Smooth muscle cell (in vitro differentiated cells): ENCODE measurements at regions not wholly inside any gene's neighbourhood (a gene's known extent, or its start where the extent isn't known, plus 50 kb on each side); places are given as distances from the start of the nearest gene placed in this dataset.

ENCODE experiments used
- DNase-seq: peaks from one replicate; lab custom pipeline; 2025; ENCODE audit not compliant: unreplicated experiment; lab: John Stamatoyannopoulos, UW
- H2AFZ ChIP-seq: fragments of 200-600 bp; sonication (generic); 2 replicates; pipeline ENCODE4 v1.6.0; 2016; ENCODE audit warnings: antibody characterized with exemption, low read depth, mild to moderate bottlenecking
- H3F3A ChIP-seq: fragments of 200-600 bp; sonication (generic); 2 replicates; pipeline ENCODE4 v1.6.0; 2017; ENCODE audit warnings: antibody characterized with exemption, low read depth
- H3K27ac ChIP-seq: fragments of 200-600 bp; sonication (generic); 2 replicates; pipeline ENCODE4 v1.5.1; 2016; ENCODE audit warnings: low read depth, mild to moderate bottlenecking
- H3K27me3 ChIP-seq: fragments of 200-600 bp; sonication (generic); 2 replicates; pipeline ENCODE4 v1.6.1; 2016; ENCODE audit warnings: low read depth, mild to moderate bottlenecking
- H3K36me3 ChIP-seq: fragments of 200-600 bp; sonication (generic); 2 replicates; pipeline ENCODE4 v1.5.1; 2016; ENCODE audit warnings: low read depth
- H3K4me1 ChIP-seq: fragments of 200-600 bp; sonication (generic); 2 replicates; pipeline ENCODE4 v1.5.1; 2016; ENCODE audit warnings: low read depth
- H3K4me2 ChIP-seq: fragments of 200-600 bp; sonication (generic); 2 replicates; pipeline ENCODE4 v1.6.0; 2016; ENCODE audit warnings: mild to moderate bottlenecking
- H3K4me3 ChIP-seq: fragments of 200-600 bp; sonication (generic); 2 replicates; pipeline ENCODE4 v1.5.1; 2016; ENCODE audit warnings: mild to moderate bottlenecking
- H3K79me2 ChIP-seq: fragments of 200-600 bp; sonication (generic); 2 replicates; pipeline ENCODE4 v1.6.0; 2016; ENCODE audit warnings: low read depth, mild to moderate bottlenecking
- H3K9ac ChIP-seq: fragments of 200-600 bp; sonication (generic); 2 replicates; pipeline ENCODE4 v1.6.0; 2016; ENCODE audit warnings: low read depth
- H3K9me3 ChIP-seq: fragments of 200-600 bp; sonication (generic); replicated peaks from 2 replicates; pipeline ENCODE4 v1.5.1; 2016; ENCODE audit warnings: low read depth
- H4K20me1 ChIP-seq: fragments of 200-600 bp; sonication (generic); 2 replicates; pipeline ENCODE4 v1.6.0; 2016; ENCODE audit warnings: low read depth
- WGBS: methylation state at CpG from one replicate; pipeline ENCODE4 v1.1.7; 2016; ENCODE audit warnings: low lambda C conversion rate; 5-methylcytosine and 5-hydroxymethylcytosine counted together
- TF ChIP-seq, protein P1 (sequence below): fragments of 200-600 bp; sonication (generic); IDR thresholded peaks from 2 replicates; pipeline ENCODE4 v1.5.1; 2017; ENCODE audit warnings: borderline replicate concordance, mild to moderate bottlenecking, antibody characterized with exemption; ENCODE audit not compliant: insufficient read depth, poor library complexity, severe bottlenecking

DNA sequence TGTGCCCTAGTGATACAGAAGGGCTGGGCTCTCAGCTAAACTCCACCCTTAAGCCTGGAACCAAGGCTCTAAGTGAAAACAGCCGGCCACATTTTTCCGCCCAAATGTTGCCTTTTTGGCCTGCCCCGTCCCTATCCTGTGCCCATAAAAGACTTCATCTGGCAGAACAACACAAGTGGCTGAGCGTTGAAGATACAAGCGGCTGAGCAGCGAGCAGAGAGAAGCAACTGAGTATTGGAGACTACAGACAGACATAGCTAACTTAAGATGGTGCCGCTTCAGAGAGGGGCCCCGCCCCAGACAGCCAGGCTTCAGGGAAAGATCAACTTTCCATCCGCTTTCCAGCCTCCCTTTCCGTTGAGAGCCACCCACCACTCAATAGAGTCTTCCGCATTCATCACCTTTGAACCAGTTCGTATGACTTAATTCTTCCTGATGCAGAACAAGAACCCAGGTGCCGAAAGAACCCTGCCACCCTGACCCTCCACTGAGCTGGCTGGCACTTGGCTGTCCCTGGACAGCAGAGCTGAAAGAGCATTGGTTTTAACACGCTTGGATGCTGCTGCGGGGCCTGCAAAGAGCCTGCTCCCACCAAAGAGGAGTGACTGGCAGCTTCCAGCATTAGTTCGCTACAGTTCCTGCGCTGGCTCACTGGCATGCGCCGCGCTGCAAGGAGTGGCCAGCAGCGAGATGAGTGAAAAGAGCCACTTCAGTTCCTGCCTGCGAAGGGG lies 853.2 kb upstream of the INTU start:
- Histone ChIP-seq H4K20me1 (no peaks in the 10 kb centered on the region), H3F3A (no peaks in the 10 kb centered on the region), H3K27me3 (no peaks in the 10 kb centered on the region), H3K36me3 (no peaks in the 10 kb centered on the region), H3K4me3 (no peak overlapping the region), H3K27ac (no peak overlapping the region), H3K4me1 (peaks cover 7% of the 10 kb centered on the region), H3K79me2 (no peaks in the 10 kb centered on the region), H3K9ac (no peak overlapping the region), H3K9me3 (no peaks in the 10 kb centered on the region), H2AFZ (no peak overlapping the region), H3K4me2 (no peak overlapping the region)
- TF ChIP-seq, protein P1, sequence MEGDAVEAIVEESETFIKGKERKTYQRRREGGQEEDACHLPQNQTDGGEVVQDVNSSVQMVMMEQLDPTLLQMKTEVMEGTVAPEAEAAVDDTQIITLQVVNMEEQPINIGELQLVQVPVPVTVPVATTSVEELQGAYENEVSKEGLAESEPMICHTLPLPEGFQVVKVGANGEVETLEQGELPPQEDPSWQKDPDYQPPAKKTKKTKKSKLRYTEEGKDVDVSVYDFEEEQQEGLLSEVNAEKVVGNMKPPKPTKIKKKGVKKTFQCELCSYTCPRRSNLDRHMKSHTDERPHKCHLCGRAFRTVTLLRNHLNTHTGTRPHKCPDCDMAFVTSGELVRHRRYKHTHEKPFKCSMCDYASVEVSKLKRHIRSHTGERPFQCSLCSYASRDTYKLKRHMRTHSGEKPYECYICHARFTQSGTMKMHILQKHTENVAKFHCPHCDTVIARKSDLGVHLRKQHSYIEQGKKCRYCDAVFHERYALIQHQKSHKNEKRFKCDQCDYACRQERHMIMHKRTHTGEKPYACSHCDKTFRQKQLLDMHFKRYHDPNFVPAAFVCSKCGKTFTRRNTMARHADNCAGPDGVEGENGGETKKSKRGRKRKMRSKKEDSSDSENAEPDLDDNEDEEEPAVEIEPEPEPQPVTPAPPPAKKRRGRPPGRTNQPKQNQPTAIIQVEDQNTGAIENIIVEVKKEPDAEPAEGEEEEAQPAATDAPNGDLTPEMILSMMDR, result no peak
- no peak for DNase-seq
- WGBS, result 91% methylated on average over 22 of the region's 22 CpGs

DNA sequence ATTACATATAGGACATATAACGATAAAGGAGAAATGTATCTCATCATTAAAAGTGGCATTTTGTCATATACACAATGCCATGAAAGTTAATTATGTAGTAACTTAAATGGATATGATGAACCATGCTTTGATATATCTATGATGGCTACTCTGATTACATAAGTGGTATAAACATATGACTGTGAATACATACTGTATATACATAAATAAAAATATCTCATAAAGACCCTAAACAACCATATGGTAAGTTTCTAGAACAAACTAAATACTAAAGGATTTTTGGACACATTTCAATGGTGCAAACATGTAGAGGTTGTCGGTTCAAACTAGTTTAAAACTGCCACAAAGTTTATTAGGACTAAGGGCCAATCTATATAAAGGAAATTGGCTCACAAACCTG lies 849.6 kb upstream of the INTU start:
- Histone ChIP-seq H3K4me1 (no peaks in the 10 kb centered on the region), H3K4me3 (no peak overlapping the region), H3K27ac (no peak overlapping the region), H4K20me1 (no peaks in the 10 kb centered on the region), H3K36me3 (no peaks in the 10 kb centered on the region), H3F3A (no peaks in the 10 kb centered on the region), H3K27me3 (no peaks in the 10 kb centered on the region), H3K9me3 (no peaks in the 10 kb centered on the region), H3K79me2 (no peaks in the 10 kb centered on the region), H3K4me2 (no peak overlapping the region), H2AFZ (no peak overlapping the region), H3K9ac (no peak overlapping the region)
- 94% methylated on average over 2 of the region's 2 CpGs for WGBS
- TF ChIP-seq, protein P1, result no peak
- no peak for DNase-seq

DNA sequence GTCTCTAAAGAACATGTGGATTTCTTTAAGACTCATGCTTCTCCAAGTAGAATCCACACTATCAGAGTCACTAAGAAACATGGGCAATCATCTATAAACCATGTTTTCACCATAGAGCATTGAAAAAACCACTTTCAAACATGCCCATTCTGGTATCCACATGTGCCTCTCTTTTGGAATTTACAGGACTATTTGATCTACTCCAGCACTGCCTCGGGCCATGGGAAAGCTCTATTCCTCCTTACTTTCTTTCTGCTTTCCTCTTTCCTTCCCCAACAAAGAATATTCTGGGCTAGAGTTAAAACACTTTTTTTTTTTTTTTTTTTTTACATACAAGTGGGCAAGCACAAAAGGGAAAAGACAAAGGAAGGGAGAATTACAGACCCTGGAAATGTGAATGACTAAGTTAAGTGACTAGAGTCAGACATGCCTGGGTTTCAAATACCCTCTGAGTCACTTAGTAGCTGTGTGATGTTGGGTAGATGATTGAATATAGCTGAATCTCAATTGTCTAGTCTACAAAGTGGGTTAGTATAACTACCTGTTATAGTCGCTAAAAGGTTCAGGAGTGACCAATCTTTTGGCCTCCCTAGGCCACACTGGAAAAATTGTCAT lies 847.7 kb upstream of the INTU start:
- no peaks in the 10 kb centered on the region for H3K9me3 ChIP-seq
- no peak overlapping the region for H3K27ac ChIP-seq
- H4K20me1 ChIP-seq, result no peaks in the 10 kb centered on the region
- no peak overlapping the region for H3K4me3 ChIP-seq
- TF ChIP-seq, protein P1, result no peak
- no peaks in the 10 kb centered on the region for H3K79me2 ChIP-seq
- no peaks in the 10 kb centered on the region for H3K4me1 ChIP-seq
- H2AFZ ChIP-seq, result no peak overlapping the region
- no peak for DNase-seq
- H3F3A ChIP-seq, result no peaks in the 10 kb centered on the region
- no peaks in the 10 kb centered on the region for H3K27me3 ChIP-seq
- 78% methylated on average over 2 of the region's 2 CpGs for WGBS
- no peak overlapping the region for H3K9ac ChIP-seq
- no peaks in the 10 kb centered on the region for H3K36me3 ChIP-seq
- no peak overlapping the region for H3K4me2 ChIP-seq

DNA sequence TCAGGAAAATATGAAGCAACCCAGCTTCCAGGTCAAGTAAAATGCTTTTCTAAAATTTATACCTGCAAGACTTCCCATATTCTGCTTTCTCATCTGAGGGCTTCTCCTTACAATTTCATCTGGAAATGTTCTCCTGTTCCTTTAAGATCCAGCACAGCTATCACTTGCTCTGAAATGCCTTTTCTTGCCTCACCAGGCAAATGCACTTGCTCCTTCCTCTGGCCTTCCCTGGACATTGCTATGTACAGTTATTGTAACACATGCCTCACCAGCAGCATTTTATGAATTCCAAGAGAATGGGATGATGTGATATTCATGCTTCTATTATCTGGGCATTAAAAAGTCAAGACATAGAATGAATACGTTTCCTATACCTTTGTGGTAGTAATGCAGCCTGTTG lies 842.1 kb upstream of the INTU start:
- Histone ChIP-seq H3K27ac (no peak overlapping the region), H3K4me3 (no peak overlapping the region), H3K27me3 (no peaks in the 10 kb centered on the region), H3K36me3 (no peaks in the 10 kb centered on the region), H3K4me2 (no peak overlapping the region), H3F3A (no peaks in the 10 kb centered on the region), H4K20me1 (no peaks in the 10 kb centered on the region), H3K9ac (no peak overlapping the region), H3K9me3 (no peaks in the 10 kb centered on the region), H3K4me1 (no peaks in the 10 kb centered on the region), H3K79me2 (no peaks in the 10 kb centered on the region), H2AFZ (no peak overlapping the region)
- no peak for DNase-seq
- TF ChIP-seq, protein P1, result no peak
- 89% methylated on average over 1 of the region's 1 CpG for WGBS
